ENCODE measurements at regions not wholly inside any gene's neighbourhood (a gene's known extent, or its start where the extent isn't known, plus 50 kb on each side); places are given as distances from the start of the nearest gene placed in this dataset.

- H4K20me1 ChIP-seq (ENCODE audit: insufficient read depth, low read length): no peaks in the 10 kb centered on the region
- H3F3A ChIP-seq (ENCODE audit: insufficient read depth, low read length): no peaks in the 10 kb centered on the region
- no peaks in the 10 kb centered on the region for H3K4me1 ChIP-seq (ENCODE audit: insufficient read depth, low read length, severe bottlenecking)
- no peaks in the 10 kb centered on the region for H3K79me2 ChIP-seq (ENCODE audit: insufficient read depth, low read length)
- H3K9me2 ChIP-seq (ENCODE audit: low read depth, low read length): no peaks in the 10 kb centered on the region
- TF ChIP-seq EZH2 (IDR thresholded peaks at IDR 0.05; ENCODE audit: borderline replicate concordance, low read length) (no peak), CTCF (IDR thresholded peaks at IDR 0.05; ENCODE audit: low read length) (no peak)
- no peak overlapping the region for H3K27ac ChIP-seq (ENCODE audit: low read depth, low read length, poor library complexity, severe bottlenecking)
- no peak overlapping the region for H3K4me3 ChIP-seq (ENCODE audit: low read depth, low read length, poor library complexity, severe bottlenecking)
- no peaks in the 10 kb centered on the region for H3K36me3 ChIP-seq (ENCODE audit: insufficient read depth, low read length)
- no peaks in the 10 kb centered on the region for H3K27me3 ChIP-seq (ENCODE audit: insufficient read depth, low read length)
- H2AFZ ChIP-seq (ENCODE audit: low read length): no peak overlapping the region
- no peaks in the 10 kb centered on the region for H3K9me3 ChIP-seq (ENCODE audit: low read length)
- H3K9ac ChIP-seq (ENCODE audit: low read length): no peak overlapping the region
- no peak overlapping the region for H3K4me2 ChIP-seq (ENCODE audit: low read length)
Measured at GRCh38 chr4:137378393-137378792, 153.9 kb downstream of the PCDH18 start.

GRCh38 chr4:137376312-137376711 is 156.0 kb downstream of the PCDH18 start:
- Histone ChIP-seq H3K27ac (ENCODE audit: low read depth, low read length, poor library complexity, severe bottlenecking) (no peak overlapping the region), H3K9me3 (ENCODE audit: low read length) (no peaks in the 10 kb centered on the region), H3K27me3 (ENCODE audit: insufficient read depth, low read length) (no peaks in the 10 kb centered on the region), H3K36me3 (ENCODE audit: insufficient read depth, low read length) (no peaks in the 10 kb centered on the region), H3K4me3 (ENCODE audit: low read depth, low read length, poor library complexity, severe bottlenecking) (no peak overlapping the region), H3K9ac (ENCODE audit: low read length) (no peak overlapping the region), H3K4me1 (ENCODE audit: insufficient read depth, low read length, severe bottlenecking) (no peaks in the 10 kb centered on the region), H3F3A (ENCODE audit: insufficient read depth, low read length) (no peaks in the 10 kb centered on the region), H2AFZ (ENCODE audit: low read length) (no peak overlapping the region), H3K4me2 (ENCODE audit: low read length) (no peak overlapping the region), H3K79me2 (ENCODE audit: insufficient read depth, low read length) (no peaks in the 10 kb centered on the region), H4K20me1 (ENCODE audit: insufficient read depth, low read length) (no peaks in the 10 kb centered on the region), H3K9me2 (ENCODE audit: low read depth, low read length) (no peaks in the 10 kb centered on the region)
- TF ChIP-seq EZH2 (IDR thresholded peaks at IDR 0.05; ENCODE audit: borderline replicate concordance, low read length): no peak
- TF ChIP-seq CTCF (IDR thresholded peaks at IDR 0.05; ENCODE audit: low read length): no peak

- no peaks in the 10 kb centered on the region for H3F3A ChIP-seq (ENCODE audit: insufficient read depth, low read length)
Measured at GRCh38 chr4:137375111-137375850, 157.0 kb downstream of the PCDH18 start.

More at GRCh38 chr4:137375111-137375850, 157.0 kb downstream of the PCDH18 start:
- H3K36me3 ChIP-seq (ENCODE audit: insufficient read depth, low read length): no peaks in the 10 kb centered on the region
- no peaks in the 10 kb centered on the region for H3K79me2 ChIP-seq (ENCODE audit: insufficient read depth, low read length)
- H4K20me1 ChIP-seq (ENCODE audit: insufficient read depth, low read length): no peaks in the 10 kb centered on the region
- H3K27me3 ChIP-seq (ENCODE audit: insufficient read depth, low read length): no peaks in the 10 kb centered on the region
- H3K9me2 ChIP-seq (ENCODE audit: low read depth, low read length): no peaks in the 10 kb centered on the region
- H3K4me2 ChIP-seq (ENCODE audit: low read length): no peak overlapping the region
- no peak overlapping the region for H2AFZ ChIP-seq (ENCODE audit: low read length)
- TF ChIP-seq EZH2 (IDR thresholded peaks at IDR 0.05; ENCODE audit: borderline replicate concordance, low read length) (no peak), CTCF (IDR thresholded peaks at IDR 0.05; ENCODE audit: low read length) (no peak)
- H3K9ac ChIP-seq (ENCODE audit: low read length): no peak overlapping the region
- no peak overlapping the region for H3K4me3 ChIP-seq (ENCODE audit: low read depth, low read length, poor library complexity, severe bottlenecking)
- no peak overlapping the region for H3K27ac ChIP-seq (ENCODE audit: low read depth, low read length, poor library complexity, severe bottlenecking)
- H3K4me1 ChIP-seq (ENCODE audit: insufficient read depth, low read length, severe bottlenecking): no peaks in the 10 kb centered on the region
- no peaks in the 10 kb centered on the region for H3K9me3 ChIP-seq (ENCODE audit: low read length)

Measured in OCI-LY1 (cell line).